Cardiac muscle cell (in vitro differentiated cells and primary cell): ENCODE measurements at regions not wholly inside any gene's neighbourhood (a gene's known extent, or its start where the extent isn't known, plus 50 kb on each side); places are given as distances from the start of the nearest gene placed in this dataset.

ENCODE experiments used
- DNase-seq, 2 donors: peaks; one replicate each; pipeline versions ENCODE4 v3.0.0 to v3.0.0-alpha.2; 2010 to 2017; ENCODE audit warnings: low read depth in 1 of 2, low spot score in 1 of 2
- H3K27ac ChIP-seq: fragments of 200-600 bp; sonication (generic); 2 replicates; pipeline ENCODE4 v1.5.1; 2016
- H3K27me3 ChIP-seq: fragments of 200-600 bp; sonication (generic); 2 replicates; pipeline ENCODE4 v1.6.0; 2016; ENCODE audit warnings: control low read depth
- H3K36me3 ChIP-seq: fragments of 200-600 bp; sonication (generic); 2 replicates; pipeline ENCODE4 v1.5.1; 2016; ENCODE audit warnings: control low read depth
- H3K4me1 ChIP-seq: fragments of 200-600 bp; sonication (generic); 2 replicates; pipeline ENCODE4 v1.8.1; 2017; ENCODE audit warnings: low read depth, mild to moderate bottlenecking, mixed run types
- H3K4me3 ChIP-seq: fragments of 200-600 bp; sonication (generic); 2 replicates; pipeline ENCODE4 v1.5.1; 2016; ENCODE audit warnings: mild to moderate bottlenecking
- H3K9me3 ChIP-seq: fragments of 200-600 bp; sonication (generic); 2 replicates; pipeline ENCODE4 v1.5.1; 2017; ENCODE audit warnings: low read depth, mild to moderate bottlenecking, control low read depth
- TF ChIP-seq, protein P1 (sequence below): IDR thresholded peaks from 2 replicates; pipeline ENCODE4 v1.5.1; 2012; ENCODE audit warnings: low read depth, mild to moderate bottlenecking, low read length

GRCh38 chr14:101064718-101065117 is 161.2 kb upstream of the RTL1 start:
- DNase-seq, result no peak
- no peaks in the 10 kb centered on the region for H3K4me1 ChIP-seq
- H3K27me3 ChIP-seq, result no peaks in the 10 kb centered on the region
- no peak overlapping the region for H3K27ac ChIP-seq
- H3K36me3 ChIP-seq, result no peaks in the 10 kb centered on the region
- no peaks in the 10 kb centered on the region for H3K9me3 ChIP-seq
- H3K4me3 ChIP-seq, result no peak overlapping the region
- TF ChIP-seq, protein P1, sequence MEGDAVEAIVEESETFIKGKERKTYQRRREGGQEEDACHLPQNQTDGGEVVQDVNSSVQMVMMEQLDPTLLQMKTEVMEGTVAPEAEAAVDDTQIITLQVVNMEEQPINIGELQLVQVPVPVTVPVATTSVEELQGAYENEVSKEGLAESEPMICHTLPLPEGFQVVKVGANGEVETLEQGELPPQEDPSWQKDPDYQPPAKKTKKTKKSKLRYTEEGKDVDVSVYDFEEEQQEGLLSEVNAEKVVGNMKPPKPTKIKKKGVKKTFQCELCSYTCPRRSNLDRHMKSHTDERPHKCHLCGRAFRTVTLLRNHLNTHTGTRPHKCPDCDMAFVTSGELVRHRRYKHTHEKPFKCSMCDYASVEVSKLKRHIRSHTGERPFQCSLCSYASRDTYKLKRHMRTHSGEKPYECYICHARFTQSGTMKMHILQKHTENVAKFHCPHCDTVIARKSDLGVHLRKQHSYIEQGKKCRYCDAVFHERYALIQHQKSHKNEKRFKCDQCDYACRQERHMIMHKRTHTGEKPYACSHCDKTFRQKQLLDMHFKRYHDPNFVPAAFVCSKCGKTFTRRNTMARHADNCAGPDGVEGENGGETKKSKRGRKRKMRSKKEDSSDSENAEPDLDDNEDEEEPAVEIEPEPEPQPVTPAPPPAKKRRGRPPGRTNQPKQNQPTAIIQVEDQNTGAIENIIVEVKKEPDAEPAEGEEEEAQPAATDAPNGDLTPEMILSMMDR, result no peak

DNA sequence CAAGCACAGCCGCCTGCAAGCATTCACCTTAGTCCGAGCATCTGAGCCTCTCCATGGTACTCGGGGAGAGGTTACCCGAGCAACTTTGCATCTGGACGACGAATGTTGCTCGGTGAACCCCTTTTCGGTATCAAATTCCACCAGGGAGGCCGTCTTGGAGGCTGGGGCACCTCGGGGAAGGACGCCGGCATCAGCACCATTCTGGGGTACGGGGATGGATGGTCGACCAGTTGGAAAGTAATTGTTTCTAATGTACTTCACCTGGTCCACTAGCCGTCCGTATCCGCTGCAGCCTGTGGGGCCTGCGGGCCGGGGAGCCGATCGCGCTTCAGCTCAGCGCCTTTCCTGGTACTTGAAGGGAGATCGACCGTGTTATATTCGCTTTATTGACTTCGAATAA is 161.7 kb upstream of the RTL1 start:
- H3K36me3 ChIP-seq, result no peaks in the 10 kb centered on the region
- H3K4me1 ChIP-seq, result no peaks in the 10 kb centered on the region
- TF ChIP-seq, protein P1, result no peak

DNA sequence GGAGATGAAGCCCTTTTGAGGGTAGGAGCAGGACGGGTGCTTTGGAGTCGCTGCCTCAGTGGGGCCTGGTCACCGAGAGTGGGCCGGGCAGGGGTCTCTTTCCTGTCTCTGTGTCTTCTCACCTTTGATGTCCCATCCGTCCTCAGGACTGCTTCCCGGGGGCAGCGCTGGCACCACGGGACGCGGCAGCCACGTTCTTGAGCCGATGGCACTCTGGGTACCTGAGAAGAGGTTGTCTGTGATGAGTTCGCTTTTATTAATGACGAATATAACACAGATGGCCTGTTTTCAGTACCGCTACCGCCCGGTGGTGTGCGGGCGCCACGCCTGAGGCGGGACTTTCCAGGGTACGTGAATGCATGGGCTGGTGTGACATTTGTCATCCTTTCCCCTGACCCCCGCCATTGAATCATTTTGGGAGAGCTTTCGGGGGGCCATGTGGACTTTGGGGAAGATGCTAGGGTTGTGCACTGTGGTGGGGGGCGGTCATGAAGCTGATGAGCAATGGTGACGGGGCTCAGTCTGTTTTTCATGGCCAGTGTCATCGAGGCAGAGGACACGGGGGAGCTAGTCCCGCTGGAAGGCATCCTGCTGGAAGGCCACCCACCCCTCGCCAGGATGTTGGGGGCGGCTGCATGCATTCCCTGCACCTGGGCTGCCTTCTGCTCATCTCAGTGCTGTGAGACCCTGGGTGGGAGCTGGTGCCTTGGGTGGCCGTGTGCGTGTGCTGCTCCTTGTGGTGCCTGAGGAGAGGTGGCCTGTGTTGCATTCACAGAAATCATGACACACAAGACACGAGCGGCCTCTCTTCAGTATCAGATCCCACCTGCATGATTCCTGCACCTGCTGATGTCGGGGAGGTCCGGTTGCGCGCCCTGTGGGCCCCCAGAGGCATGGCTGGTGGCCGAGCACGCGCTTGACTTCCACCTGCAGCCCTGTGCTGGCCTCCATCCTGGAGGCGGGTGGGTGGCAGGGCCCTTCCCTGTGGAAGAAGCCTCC is 162.5 kb upstream of the RTL1 start:
- TF ChIP-seq, protein P1, result no peak
- no peak for DNase-seq
- Histone ChIP-seq H3K27ac (no peak overlapping the region), H3K4me3 (no peak overlapping the region), H3K4me1 (no peaks in the 10 kb centered on the region), H3K27me3 (no peaks in the 10 kb centered on the region), H3K9me3 (no peaks in the 10 kb centered on the region), H3K36me3 (no peaks in the 10 kb centered on the region)

More for the DNA sequence above, 161.7 kb upstream of the RTL1 start:
- Histone ChIP-seq H3K9me3 (no peaks in the 10 kb centered on the region), H3K27me3 (no peaks in the 10 kb centered on the region), H3K27ac (no peak overlapping the region), H3K4me3 (no peak overlapping the region)
- DNase-seq, result no peak

- no peak for DNase-seq
- Histone ChIP-seq H3K36me3 (no peaks in the 10 kb centered on the region), H3K9me3 (no peaks in the 10 kb centered on the region), H3K4me1 (no peaks in the 10 kb centered on the region), H3K4me3 (no peak overlapping the region), H3K27ac (no peak overlapping the region), H3K27me3 (no peaks in the 10 kb centered on the region)
- TF ChIP-seq, protein P1, result no peak
Observed at GRCh38 chr14:101066826-101067510, 163.4 kb upstream of the RTL1 start.

DNA sequence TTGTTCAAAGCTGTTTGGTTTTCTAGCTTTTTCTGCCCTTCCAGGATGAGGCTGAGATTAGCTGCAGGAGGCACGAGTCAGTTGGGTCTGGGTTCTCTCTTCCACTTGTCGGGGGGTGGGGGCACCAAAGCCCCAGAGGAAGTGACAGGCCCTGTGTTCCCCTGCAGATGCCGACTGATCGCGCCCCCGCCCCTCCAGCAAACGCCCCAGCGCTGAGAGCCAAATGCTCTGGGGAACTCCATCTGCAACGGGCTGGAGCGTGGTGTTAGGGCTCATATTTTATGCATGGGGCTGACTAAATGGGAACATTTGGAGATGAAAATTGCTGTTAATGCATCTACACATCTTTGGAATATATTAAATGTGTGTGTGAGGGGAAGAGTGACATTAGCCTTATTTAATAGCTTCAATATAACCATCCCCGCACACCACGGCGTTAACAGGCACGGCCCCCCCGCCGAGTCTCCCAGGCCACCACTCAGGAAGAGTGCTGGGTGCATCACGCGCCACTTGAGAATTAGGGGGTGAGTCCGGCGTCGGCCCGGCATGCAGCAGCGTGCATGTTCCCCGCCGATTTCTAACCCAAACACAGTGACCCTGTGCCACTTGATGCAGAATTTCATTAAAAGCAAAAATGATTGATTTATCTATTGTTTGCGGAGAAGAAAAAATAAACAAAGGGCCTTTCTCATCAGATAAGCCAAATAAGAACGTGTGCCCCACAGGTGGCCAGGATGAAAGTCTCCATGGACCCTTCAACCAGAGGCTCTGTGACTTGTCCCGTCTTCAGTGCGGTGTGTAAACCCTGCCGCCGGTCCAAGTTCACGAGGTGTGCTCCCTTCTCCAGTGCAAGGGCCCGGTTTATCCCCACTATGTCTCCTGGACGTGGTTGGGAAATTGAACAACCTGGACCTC is 165.0 kb upstream of the RTL1 start:
- DNase-seq, result no peak
- Histone ChIP-seq H3K4me3 (no peak overlapping the region), H3K27ac (no peak overlapping the region), H3K9me3 (no peaks in the 10 kb centered on the region), H3K4me1 (no peaks in the 10 kb centered on the region), H3K27me3 (no peaks in the 10 kb centered on the region), H3K36me3 (no peaks in the 10 kb centered on the region)
- TF ChIP-seq, protein P1, result no peak
